ENCODE measurements at regions not wholly inside any gene's neighbourhood (a gene's known extent, or its start where the extent isn't known, plus 50 kb on each side); places are given as distances from the start of the nearest gene placed in this dataset.

- no peaks in the 10 kb centered on the region for H3K27me3 ChIP-seq (replicated peaks; ENCODE audit: insufficient read depth)
- H3K4me1 ChIP-seq (replicated peaks), result no peaks in the 10 kb centered on the region
- intact Hi-C loops (cut with DNase I), result no loop called here
- H3K9me3 ChIP-seq, result no peaks in the 10 kb centered on the region
- no peak overlapping the region for H3K27ac ChIP-seq
- DNase-seq (ENCODE audit: low spot score), result no peak
- H3K4me3 ChIP-seq, result no peak overlapping the region
- no peaks in the 10 kb centered on the region for H3K36me3 ChIP-seq
- 85% methylated on average over 1 of the region's 1 CpG for WGBS
- TF ChIP-seq CTCF (IDR thresholded peaks at IDR 0.05), result no peak
- no peak for TF ChIP-seq POLR2AphosphoS5 (IDR thresholded peaks at IDR 0.05)
- no peak for TF ChIP-seq POLR2A (IDR thresholded peaks at IDR 0.05)
These were observed 462.0 kb downstream of the CCDC91 start for GRCh38 chr12:28652239-28652638.

DNA sequence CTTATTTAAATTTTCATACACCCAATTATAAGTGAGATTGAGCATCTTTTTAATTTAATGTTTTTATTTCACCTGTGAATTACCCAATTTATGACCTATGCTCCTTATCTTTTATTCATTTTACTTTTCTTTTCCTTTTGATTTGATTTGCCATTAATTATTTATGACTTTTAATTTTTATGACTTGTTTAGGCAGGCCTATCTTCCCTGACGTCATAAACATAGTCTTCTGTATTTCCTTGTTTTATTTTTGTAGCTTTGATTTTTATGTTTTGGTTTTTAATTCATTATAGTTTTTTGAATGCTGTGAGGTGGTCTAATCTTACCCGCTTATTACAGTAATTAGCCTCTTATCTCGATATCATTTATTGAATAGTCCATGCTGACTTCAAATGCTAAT, 467.1 kb upstream of the FAR2 start:
- Histone ChIP-seq H3K4me1 (replicated peaks) (no peaks in the 10 kb centered on the region), H3K27ac (no peak overlapping the region), H3K27me3 (replicated peaks; ENCODE audit: insufficient read depth) (no peaks in the 10 kb centered on the region), H3K9me3 (no peaks in the 10 kb centered on the region), H3K4me3 (no peak overlapping the region), H3K36me3 (no peaks in the 10 kb centered on the region)
- no peak for DNase-seq (ENCODE audit: low spot score)
- WGBS, result 88% methylated on average over 3 of the region's 3 CpGs
- TF ChIP-seq POLR2A (IDR thresholded peaks at IDR 0.05) (no peak), CTCF (IDR thresholded peaks at IDR 0.05) (no peak), POLR2AphosphoS5 (IDR thresholded peaks at IDR 0.05) (no peak)
- intact Hi-C loops (cut with DNase I), result no loop called here

- H3K27me3 ChIP-seq (replicated peaks; ENCODE audit: insufficient read depth), result no peaks in the 10 kb centered on the region
These were observed 465.7 kb upstream of the FAR2 start for GRCh38 chr12:28683366-28683765.

DNA sequence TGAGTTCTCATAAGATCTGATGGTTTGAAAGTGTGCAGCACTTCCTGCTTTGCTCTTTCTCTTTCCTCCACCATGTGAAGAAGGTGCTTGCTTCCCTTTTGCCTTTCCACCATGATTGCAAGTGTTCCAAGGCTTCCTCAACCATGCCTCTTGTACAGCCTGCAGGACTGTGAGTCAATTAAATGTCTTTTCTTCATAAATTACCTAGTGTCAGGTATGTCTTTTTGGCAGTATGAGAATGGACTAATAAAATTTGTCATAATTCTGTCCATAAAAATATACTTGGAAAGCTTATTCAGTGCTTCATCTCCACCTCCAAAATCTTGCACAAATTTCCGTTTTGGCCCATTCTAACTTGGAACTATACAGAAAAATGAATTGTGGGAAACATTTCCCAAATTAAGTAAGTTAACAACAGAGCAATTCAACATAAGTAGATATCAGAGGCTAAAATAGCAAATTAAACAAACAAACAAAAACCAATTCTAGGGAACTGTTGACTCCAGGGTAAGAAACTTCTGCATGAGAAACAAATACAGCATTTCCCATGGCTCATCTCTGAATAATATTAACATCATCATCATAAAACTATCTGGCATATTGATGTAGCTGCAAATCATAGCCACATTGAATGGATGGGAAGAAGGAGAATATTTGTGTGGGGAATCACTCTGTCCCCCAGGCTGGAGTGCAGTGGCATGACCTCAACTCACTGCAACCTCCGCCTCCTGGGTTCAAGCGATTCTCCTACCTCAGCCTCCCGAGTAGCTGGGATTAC, 459.5 kb upstream of the FAR2 start:
- no peak overlapping the region for H3K4me3 ChIP-seq
- intact Hi-C loops (cut with DNase I), result no loop called here
- no peaks in the 10 kb centered on the region for H3K9me3 ChIP-seq
- WGBS, result 85% methylated on average over 4 of the region's 4 CpGs
- no peak for DNase-seq (ENCODE audit: low spot score)
- no peak overlapping the region for H3K27ac ChIP-seq
- no peaks in the 10 kb centered on the region for H3K27me3 ChIP-seq (replicated peaks; ENCODE audit: insufficient read depth)
- no peaks in the 10 kb centered on the region for H3K4me1 ChIP-seq (replicated peaks)
- TF ChIP-seq CTCF (IDR thresholded peaks at IDR 0.05), result no peak
- no peak for TF ChIP-seq POLR2A (IDR thresholded peaks at IDR 0.05)
- no peak for TF ChIP-seq POLR2AphosphoS5 (IDR thresholded peaks at IDR 0.05)
- no peaks in the 10 kb centered on the region for H3K36me3 ChIP-seq

More at GRCh38 chr12:28683366-28683765, 465.7 kb upstream of the FAR2 start:
- TF ChIP-seq POLR2A (IDR thresholded peaks at IDR 0.05) (no peak), CTCF (IDR thresholded peaks at IDR 0.05) (no peak)
- Histone ChIP-seq H3K9me3 (no peaks in the 10 kb centered on the region), H3K27ac (no peak overlapping the region), H3K36me3 (no peaks in the 10 kb centered on the region), H3K4me1 (replicated peaks) (no peaks in the 10 kb centered on the region), H3K4me3 (no peak overlapping the region)
- 79% methylated on average over 4 of the region's 4 CpGs for WGBS
- intact Hi-C loops (cut with DNase I), result no loop called here
- DNase-seq (ENCODE audit: low spot score), result no peak

DNA sequence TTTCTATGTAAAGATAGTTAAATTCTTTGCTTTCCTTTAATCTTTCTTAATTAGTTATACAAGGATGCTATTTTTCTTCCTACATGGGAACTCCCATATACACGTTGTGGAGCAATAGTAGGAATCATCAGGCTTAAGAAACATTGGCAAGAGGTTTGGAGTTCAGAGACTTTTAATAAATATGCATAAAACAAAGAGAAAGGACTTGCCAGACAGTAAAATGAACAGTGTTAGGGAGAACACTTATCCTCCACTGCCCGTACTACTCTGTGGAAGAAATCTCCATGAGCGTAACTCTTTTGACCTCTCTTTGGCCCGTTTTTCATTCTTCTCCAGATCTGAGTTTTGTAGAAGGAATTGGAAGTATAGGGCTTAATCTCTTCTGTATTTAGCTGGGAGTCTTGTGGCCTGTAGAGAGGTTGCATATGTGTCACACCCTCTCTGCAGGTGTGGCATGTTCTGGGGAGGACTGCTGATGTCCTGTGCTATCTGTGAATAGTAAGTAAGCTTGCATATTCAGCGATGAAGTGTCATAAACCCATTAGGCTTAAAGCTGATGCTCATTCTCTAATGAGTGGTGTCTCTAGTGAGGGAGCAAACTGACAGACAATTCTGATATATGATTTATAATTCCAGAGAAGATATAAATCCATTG, 455.4 kb upstream of the FAR2 start:
- no peak for DNase-seq (ENCODE audit: low spot score)
- Histone ChIP-seq H3K4me3 (no peak overlapping the region), H3K36me3 (no peaks in the 10 kb centered on the region), H3K27ac (no peak overlapping the region), H3K27me3 (replicated peaks; ENCODE audit: insufficient read depth) (no peaks in the 10 kb centered on the region), H3K9me3 (no peaks in the 10 kb centered on the region), H3K4me1 (replicated peaks) (no peaks in the 10 kb centered on the region)
- 85% methylated on average over 5 of the region's 5 CpGs for WGBS
- TF ChIP-seq CTCF (IDR thresholded peaks at IDR 0.05) (no peak), POLR2AphosphoS5 (IDR thresholded peaks at IDR 0.05) (no peak), POLR2A (IDR thresholded peaks at IDR 0.05) (no peak)
- intact Hi-C loops (cut with DNase I), result no loop called here

All from prostate gland (tissue), 2 donors.